GM18505 (cell line): ENCODE measurements at regions not wholly inside any gene's neighbourhood (a gene's known extent, or its start where the extent isn't known, plus 50 kb on each side); places are given as distances from the start of the nearest gene placed in this dataset.

Source experiments
- ATAC-seq: cut with Tn5 transposase; IDR thresholded peaks from one replicate; pipeline ENCODE4 v1.9.1; 2021; ENCODE audit not compliant: unreplicated experiment
- POLR2A ChIP-seq: IDR thresholded peaks from 4 replicates; pipeline ENCODE4 v1.6.1; 2011; ENCODE audit warnings: borderline replicate concordance; ENCODE audit not compliant: insufficient read depth, insufficient read length; ENCODE audit errors: extremely low read depth

- TF ChIP-seq POLR2A = no peak
- ATAC-seq = no peak
Measured at GRCh38 chr4:180564448-180564847, 1678.8 kb upstream of the TENM3 start.

DNA sequence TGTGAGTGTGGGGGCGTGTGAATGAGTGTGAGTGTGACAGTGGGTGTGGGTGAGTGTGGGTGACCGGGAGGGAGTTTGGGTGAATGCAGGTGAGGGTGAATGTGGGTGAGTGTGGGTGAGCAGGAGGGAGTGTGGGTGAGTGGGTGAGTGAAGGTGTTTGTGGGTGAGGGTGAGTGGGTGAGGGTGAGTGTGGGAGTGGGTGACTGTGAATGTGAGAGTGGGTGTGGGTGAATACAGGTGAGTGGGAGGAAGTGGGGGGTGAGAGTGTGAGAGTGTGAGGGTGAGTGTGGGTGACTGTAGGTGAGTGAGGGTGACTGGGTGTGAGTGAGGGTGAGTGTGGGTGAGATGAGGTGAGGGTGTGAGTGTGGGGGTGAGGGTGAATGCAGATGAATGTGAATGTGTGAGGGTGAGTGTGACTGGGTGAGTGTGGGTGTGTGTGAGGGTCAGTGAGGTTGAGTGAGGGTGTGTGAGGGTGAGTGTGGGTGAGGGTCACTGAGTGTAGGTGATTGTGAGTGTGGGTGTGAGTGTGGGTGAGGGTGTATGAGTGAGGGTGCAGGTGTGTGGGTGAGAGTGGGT, 1677.3 kb upstream of the TENM3 start:
- no peak for TF ChIP-seq POLR2A
- ATAC-seq = no peak

- TF ChIP-seq POLR2A = no peak
- ATAC-seq = no peak
Measured at GRCh38 chr4:180566492-180566891, 1676.7 kb upstream of the TENM3 start.

DNA sequence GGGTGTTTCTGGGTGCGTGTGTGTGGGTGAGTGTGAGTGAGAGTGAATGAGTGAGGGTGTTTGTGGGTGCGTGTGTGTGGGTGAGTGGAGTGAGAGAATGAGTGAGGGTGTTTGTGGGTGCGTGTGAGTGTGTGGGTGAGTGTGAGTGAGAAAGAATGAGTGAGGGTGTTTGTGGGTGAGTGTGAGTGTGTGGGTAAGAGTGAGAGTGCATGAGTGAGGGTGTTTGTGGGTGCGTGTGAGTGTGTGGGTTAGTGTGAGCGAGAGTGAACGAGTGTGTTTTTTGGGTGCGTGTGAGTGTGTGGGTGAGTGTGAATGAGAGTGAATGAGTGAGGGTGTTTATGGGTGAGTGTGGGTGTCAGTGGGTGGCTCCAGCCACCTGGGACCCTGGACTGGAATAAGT, 1676.1 kb upstream of the TENM3 start:
- ATAC-seq = no peak
- no peak for TF ChIP-seq POLR2A

DNA sequence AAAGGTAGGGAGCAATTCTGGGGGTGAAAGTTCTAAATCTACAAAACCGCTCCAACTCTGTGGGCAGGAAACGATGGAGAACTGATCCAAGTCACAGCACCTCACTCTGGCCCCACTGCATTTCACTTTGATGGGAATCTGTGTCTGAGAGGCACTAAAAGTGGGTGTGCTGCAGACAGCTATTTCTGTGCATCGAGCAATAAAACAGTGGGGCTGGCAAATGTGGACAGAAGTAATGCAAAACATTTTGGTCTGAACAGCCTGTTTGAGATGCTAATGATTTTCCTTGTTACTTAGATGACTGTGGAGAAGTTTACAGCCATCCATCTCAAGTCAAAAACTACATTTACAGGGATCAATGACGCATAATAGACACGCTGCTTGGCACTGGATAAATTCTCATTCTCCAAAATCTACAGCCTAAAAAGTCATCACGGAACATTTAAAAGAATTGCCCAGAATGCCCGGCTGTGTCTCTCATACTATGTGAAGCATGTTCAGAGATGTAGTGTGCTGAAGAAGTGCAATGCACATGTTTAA, 1671.6 kb upstream of the TENM3 start:
- no peak for ATAC-seq
- TF ChIP-seq POLR2A = no peak

DNA sequence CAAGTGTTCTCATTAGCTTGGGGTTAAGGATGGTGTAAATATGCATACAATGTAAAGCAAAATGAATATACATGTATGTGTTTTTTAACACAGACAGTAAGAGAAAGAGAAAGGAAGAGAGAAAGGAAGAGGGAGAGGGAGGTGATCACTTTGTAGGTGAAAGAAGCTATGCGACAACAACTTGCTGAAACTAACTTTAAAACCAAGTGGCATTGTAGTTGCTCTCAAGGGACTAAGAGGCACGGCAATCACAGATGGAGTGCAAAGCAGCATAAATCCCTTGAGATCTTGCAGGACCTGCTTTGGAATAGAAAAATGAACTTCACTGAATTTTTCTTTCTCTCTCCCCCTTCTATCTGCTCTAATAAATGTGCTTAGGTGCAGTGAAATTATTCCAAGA, 1665.0 kb upstream of the TENM3 start:
- no peak for TF ChIP-seq POLR2A
- no peak for ATAC-seq

DNA sequence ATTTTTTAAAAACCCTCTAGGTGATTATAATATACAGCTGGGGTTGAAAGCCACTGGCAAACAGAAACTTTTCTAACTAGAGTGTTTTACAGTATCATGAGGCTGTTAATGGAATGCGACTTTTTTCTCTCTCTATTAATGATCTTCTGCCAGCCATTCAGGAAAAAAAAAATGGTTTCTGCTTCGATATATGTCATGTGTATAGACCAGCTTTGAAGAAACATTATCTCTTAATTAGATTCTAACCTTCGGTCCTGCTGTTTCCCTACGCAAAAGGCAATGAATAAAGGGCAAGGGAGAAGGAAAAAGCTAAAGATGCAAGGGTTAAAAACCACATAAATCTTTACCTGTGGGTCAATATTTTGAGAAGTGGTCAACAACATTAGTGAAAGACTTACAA, 1662.1 kb upstream of the TENM3 start:
- ATAC-seq = no peak
- no peak for TF ChIP-seq POLR2A

DNA sequence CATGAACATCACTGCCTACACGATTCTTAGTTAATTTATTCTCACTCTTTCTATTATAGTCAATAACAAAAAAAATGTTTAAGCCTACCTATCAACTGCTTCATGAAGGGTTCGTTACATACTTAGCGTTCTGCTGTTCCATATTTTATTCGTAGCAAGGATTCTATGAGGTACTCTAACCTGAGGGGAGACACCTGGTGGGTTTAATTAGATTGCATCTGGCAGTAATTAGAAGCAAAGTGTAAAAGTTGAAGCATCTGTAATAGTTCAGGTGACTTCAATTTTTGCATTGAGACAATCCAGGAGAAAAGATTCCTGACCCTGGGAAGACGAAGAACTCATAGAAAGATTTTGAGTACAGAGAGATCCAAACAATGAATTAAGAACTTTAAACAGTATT, 1655.8 kb upstream of the TENM3 start:
- no peak for ATAC-seq
- TF ChIP-seq POLR2A = no peak

DNA sequence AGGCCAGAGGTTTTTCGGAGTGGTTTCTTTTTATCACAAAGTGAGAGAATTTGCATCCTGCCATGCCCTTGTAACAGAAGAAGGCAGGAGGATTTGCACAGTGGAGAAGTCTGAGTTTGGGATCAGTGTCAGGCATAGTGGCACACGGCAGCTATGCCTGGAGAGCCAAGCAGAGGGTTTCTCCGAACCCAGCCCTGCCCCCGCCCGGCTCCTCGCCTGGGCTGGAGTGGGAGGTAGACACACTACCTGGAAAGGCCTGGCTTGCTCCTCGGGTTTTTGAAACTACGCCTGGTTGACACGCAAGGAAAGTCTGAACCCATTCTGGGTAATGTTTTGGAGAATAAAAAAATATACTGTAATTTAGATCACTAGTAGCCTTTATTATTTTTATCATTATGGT, 1653.6 kb upstream of the TENM3 start:
- no peak for TF ChIP-seq POLR2A

GRCh38 chr4:180596888-180597483, 1646.2 kb upstream of the TENM3 start:
- no peak for TF ChIP-seq POLR2A
- no peak for ATAC-seq

More for the DNA sequence above, 1653.6 kb upstream of the TENM3 start:
- no peak for ATAC-seq

- no peak for ATAC-seq
- no peak for TF ChIP-seq POLR2A
Measured at GRCh38 chr4:180598281-180598680, 1644.9 kb upstream of the TENM3 start.

- no peak for TF ChIP-seq POLR2A
- ATAC-seq = no peak
Measured at GRCh38 chr4:180603791-180604190, 1639.4 kb upstream of the TENM3 start.

GRCh38 chr4:180610324-180610723, 1632.9 kb upstream of the TENM3 start:
- no peak for ATAC-seq
- TF ChIP-seq POLR2A = no peak

DNA sequence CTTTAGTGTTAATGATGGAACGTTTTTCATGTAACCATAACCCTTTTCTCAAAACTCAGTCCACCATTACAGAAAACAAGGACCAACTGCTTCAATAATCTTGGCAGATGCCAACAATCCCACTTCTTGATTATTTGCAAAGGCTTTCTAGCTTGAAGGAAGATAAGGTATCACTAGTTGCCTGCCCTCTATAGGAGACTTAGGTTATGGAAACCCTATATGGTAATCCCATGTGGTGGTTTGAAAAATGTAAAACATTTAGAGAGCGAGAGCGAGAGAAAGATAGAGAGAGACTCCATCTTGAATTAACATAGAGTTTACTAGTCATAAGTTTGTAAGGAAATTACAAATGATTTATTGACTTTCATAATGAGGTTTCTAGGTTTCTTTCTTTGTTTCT, 1627.5 kb upstream of the TENM3 start:
- TF ChIP-seq POLR2A = no peak
- ATAC-seq = no peak
